ENCODE measurements at regions not wholly inside any gene's neighbourhood (a gene's known extent, or its start where the extent isn't known, plus 50 kb on each side); places are given as distances from the start of the nearest gene placed in this dataset.
A peak's percentile ranks its signal among the peaks of the same experiment; 100 is the strongest.

GRCh38 chr20:16916165-16916564 is 168.0 kb downstream of the OTOR start:
- H3K36me3 Mint-ChIP-seq (ENCODE audit: low read depth, unreplicated experiment) = no peaks in the 10 kb centered on the region
- H3K4me1 Mint-ChIP-seq (ENCODE audit: low read depth, unreplicated experiment) = peaks cover 3% of the 10 kb centered on the region

GRCh38 chr20:16917636-16918035 is 169.5 kb downstream of the OTOR start:
- no peaks in the 10 kb centered on the region for H3K27me3 Mint-ChIP-seq (ENCODE audit: low read depth, unreplicated experiment)
- H3K27ac Mint-ChIP-seq (ENCODE audit: unreplicated experiment) = no peak overlapping the region
- no peak overlapping the region for H2AFZ ChIP-seq (ENCODE audit: low read depth, low read length)
- H4K20me1 ChIP-seq (ENCODE audit: insufficient read depth, low read length) = no peaks in the 10 kb centered on the region
- no peaks in the 10 kb centered on the region for H3K27me3 ChIP-seq (ENCODE audit: insufficient read depth, low read length)
- DNase-seq (ENCODE audit: low read depth) (peak; percentile 4), FAIRE-seq (no peak)
- H3K36me3 ChIP-seq (ENCODE audit: insufficient read depth, low read length) = no peaks in the 10 kb centered on the region
- no peak overlapping the region for H3K27ac ChIP-seq (ENCODE audit: low read depth, low read length)
- H3K4me3 Mint-ChIP-seq (ENCODE audit: unreplicated experiment) = no peak overlapping the region
- no peak overlapping the region for H3K4me2 ChIP-seq (ENCODE audit: low read length)
- peaks cover 8% of the 10 kb centered on the region for H3K4me1 Mint-ChIP-seq (ENCODE audit: low read depth, unreplicated experiment)
- H3K36me3 Mint-ChIP-seq (ENCODE audit: low read depth, unreplicated experiment) = no peaks in the 10 kb centered on the region
- no peaks in the 10 kb centered on the region for H3K9me3 Mint-ChIP-seq (ENCODE audit: unreplicated experiment)
- TF ChIP-seq CTCF (IDR thresholded peaks at IDR 0.05; ENCODE audit: insufficient read depth, low read depth, low read length) (no peak), EZH2 (IDR thresholded peaks at IDR 0.05; ENCODE audit: insufficient read depth, low read length) (no peak)
- H3K9ac ChIP-seq (ENCODE audit: low read length) = no peak overlapping the region
- no peaks in the 10 kb centered on the region for H3K9me3 ChIP-seq (ENCODE audit: insufficient read depth, low read depth, low read length)
- no peaks in the 10 kb centered on the region for H3K79me2 ChIP-seq (ENCODE audit: insufficient read depth, low read length)
- no peak overlapping the region for H3K4me3 ChIP-seq (ENCODE audit: insufficient read depth, low read depth, low read length)
- H3K4me1 ChIP-seq (ENCODE audit: insufficient read depth, low read length) = peaks cover 3% of the 10 kb centered on the region

More at GRCh38 chr20:16916165-16916564, 168.0 kb downstream of the OTOR start:
- Histone ChIP-seq H4K20me1 (ENCODE audit: insufficient read depth, low read length) (no peaks in the 10 kb centered on the region), H3K9me3 (ENCODE audit: insufficient read depth, low read depth, low read length) (no peaks in the 10 kb centered on the region), H2AFZ (ENCODE audit: low read depth, low read length) (no peak overlapping the region), H3K4me2 (ENCODE audit: low read length) (no peak overlapping the region), H3K27me3 (ENCODE audit: insufficient read depth, low read length) (no peaks in the 10 kb centered on the region), H3K27ac (ENCODE audit: low read depth, low read length) (no peak overlapping the region), H3K4me1 (ENCODE audit: insufficient read depth, low read length) (no peaks in the 10 kb centered on the region), H3K79me2 (ENCODE audit: insufficient read depth, low read length) (no peaks in the 10 kb centered on the region), H3K9ac (ENCODE audit: low read length) (no peak overlapping the region), H3K36me3 (ENCODE audit: insufficient read depth, low read length) (no peaks in the 10 kb centered on the region), H3K4me3 (ENCODE audit: insufficient read depth, low read depth, low read length) (no peak overlapping the region)
- Mint-ChIP-seq H3K4me3 (ENCODE audit: unreplicated experiment) (no peak overlapping the region), H3K27me3 (ENCODE audit: low read depth, unreplicated experiment) (peaks cover 1% of the 10 kb centered on the region), H3K9me3 (ENCODE audit: unreplicated experiment) (peaks cover 4% of the 10 kb centered on the region), H3K27ac (ENCODE audit: unreplicated experiment) (no peak overlapping the region)
- no peak for TF ChIP-seq EZH2 (IDR thresholded peaks at IDR 0.05; ENCODE audit: insufficient read depth, low read length)
- TF ChIP-seq CTCF (IDR thresholded peaks at IDR 0.05; ENCODE audit: insufficient read depth, low read depth, low read length) = no peak
- DNase-seq (ENCODE audit: low read depth) = no peak
- FAIRE-seq = no peak

GRCh38 chr20:16918366-16918765 is 170.2 kb downstream of the OTOR start:
- Histone ChIP-seq H3K27me3 (ENCODE audit: insufficient read depth, low read length) (no peaks in the 10 kb centered on the region), H3K4me3 (ENCODE audit: insufficient read depth, low read depth, low read length) (no peak overlapping the region), H3K4me2 (ENCODE audit: low read length) (no peak overlapping the region), H2AFZ (ENCODE audit: low read depth, low read length) (no peak overlapping the region), H3K9me3 (ENCODE audit: insufficient read depth, low read depth, low read length) (no peaks in the 10 kb centered on the region), H3K9ac (ENCODE audit: low read length) (no peak overlapping the region), H4K20me1 (ENCODE audit: insufficient read depth, low read length) (no peaks in the 10 kb centered on the region), H3K4me1 (ENCODE audit: insufficient read depth, low read length) (peaks cover 4% of the 10 kb centered on the region), H3K27ac (ENCODE audit: low read depth, low read length) (no peak overlapping the region), H3K36me3 (ENCODE audit: insufficient read depth, low read length) (no peaks in the 10 kb centered on the region), H3K79me2 (ENCODE audit: insufficient read depth, low read length) (no peaks in the 10 kb centered on the region)
- FAIRE-seq (no peak), DNase-seq (ENCODE audit: low read depth) (no peak)
- Mint-ChIP-seq H3K27ac (ENCODE audit: unreplicated experiment) (no peak overlapping the region), H3K4me3 (ENCODE audit: unreplicated experiment) (no peak overlapping the region), H3K4me1 (ENCODE audit: low read depth, unreplicated experiment) (peaks cover 15% of the 10 kb centered on the region), H3K27me3 (ENCODE audit: low read depth, unreplicated experiment) (no peaks in the 10 kb centered on the region), H3K9me3 (ENCODE audit: unreplicated experiment) (no peaks in the 10 kb centered on the region), H3K36me3 (ENCODE audit: low read depth, unreplicated experiment) (no peaks in the 10 kb centered on the region)
- TF ChIP-seq CTCF (IDR thresholded peaks at IDR 0.05; ENCODE audit: insufficient read depth, low read depth, low read length) (no peak), EZH2 (IDR thresholded peaks at IDR 0.05; ENCODE audit: insufficient read depth, low read length) (no peak)
